HG03460 (cell line): ENCODE measurements at regions not wholly inside any gene's neighbourhood (a gene's known extent, or its start where the extent isn't known, plus 50 kb on each side); places are given as distances from the start of the nearest gene placed in this dataset.

Experiments used
- ATAC-seq: cut with Tn5 transposase; IDR thresholded peaks from one replicate; pipeline ENCODE4 v1.9.1; 2021; ENCODE audit not compliant: unreplicated experiment

DNA sequence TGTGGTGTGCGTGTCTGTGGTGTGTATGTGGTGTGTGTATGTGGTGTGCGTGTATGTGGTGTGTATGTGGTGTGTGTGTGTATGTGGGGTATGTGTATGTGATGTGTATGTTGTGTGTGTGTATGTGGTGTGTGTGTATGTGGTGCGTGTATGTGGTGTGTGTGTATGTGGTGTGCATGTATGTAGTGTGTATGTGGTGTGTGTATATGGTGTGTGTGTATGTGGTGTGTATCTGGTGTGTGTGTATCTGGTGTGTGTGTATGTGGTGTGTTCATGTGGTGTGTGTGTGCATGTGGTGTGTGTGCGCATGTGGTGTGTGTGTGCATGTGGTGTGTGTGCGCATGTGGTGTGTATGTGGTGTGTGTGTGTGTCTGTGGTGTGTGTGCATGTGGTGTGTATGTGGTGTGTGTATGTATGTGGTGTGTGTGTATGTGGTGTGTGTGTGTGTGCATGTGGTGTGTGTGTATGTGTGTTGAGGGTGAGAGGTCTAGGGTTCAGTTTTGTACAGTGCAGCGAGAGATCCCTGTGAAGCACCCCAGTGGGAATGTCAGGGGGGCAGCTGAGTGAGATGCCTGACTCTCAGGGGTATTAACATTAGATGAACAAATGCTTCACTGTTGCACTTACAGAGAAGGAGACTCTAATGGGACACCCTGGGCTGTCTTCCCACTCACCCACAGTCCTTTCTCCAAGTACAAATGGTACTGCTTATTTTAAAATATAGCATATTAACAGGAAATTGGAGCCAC lies 61.3 kb upstream of the MEDAG start:
- no peak for ATAC-seq

DNA sequence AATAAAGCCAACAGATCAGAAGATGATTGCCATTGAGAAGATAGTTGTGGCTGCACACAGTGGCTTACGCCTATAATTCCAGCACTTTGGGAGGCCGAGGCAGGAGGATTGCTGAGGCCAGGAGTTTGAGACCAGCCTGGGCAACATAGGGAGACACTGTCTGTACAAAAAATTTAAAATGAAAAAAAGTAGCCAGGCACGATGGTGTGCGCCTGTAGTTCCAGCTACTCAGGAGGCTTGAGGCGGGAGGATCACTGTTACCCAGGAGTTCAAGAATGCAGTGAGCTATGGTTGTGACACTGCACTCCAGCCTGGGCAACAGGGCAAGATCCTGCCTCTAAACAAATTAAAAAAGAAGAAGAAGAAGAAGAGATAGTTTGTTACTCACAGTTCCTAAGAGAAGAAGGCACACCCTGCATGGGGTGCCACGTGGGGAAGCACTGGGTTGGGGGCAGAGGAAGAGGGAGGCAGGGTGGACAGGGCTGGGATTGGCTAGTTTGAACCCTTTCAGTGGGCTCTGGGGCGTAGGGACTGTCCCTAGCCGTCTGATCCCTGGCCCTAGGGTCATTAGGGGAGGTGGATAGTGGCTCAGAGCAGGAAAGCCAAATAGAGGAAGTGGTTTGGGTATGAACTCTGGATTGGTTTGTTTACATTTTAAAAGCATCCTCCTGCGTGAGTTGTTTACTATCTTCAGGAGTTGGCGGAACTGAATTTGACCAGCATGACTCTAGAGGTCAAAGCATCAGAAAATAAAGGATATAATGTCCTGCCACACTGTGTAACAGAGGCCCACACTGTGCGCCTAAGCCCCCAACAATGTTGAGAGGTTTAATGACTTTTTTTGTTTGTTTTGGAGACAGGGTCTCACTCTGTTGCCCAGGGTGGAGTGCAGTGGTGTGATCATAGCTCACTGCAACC lies 60.5 kb upstream of the MEDAG start:
- ATAC-seq, result no peak

DNA sequence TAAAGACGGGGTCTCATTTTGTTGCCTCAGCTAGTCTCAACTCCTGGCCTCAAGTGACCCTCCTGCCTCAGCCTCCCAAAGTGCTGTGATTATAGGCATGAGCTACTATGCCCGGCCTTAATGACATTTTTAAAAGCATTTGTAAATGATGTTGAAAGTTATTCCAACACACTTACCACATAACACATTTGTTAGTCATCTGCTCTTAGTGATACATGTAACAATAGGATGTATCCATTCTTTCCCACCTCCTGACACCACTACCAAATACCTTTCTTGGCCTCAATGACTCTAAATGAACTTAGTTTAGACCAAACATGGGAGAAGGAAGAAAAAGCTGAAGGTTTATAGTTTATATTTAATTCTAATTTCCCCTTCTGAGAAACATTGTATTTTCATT lies 59.8 kb upstream of the MEDAG start:
- ATAC-seq, result no peak

DNA sequence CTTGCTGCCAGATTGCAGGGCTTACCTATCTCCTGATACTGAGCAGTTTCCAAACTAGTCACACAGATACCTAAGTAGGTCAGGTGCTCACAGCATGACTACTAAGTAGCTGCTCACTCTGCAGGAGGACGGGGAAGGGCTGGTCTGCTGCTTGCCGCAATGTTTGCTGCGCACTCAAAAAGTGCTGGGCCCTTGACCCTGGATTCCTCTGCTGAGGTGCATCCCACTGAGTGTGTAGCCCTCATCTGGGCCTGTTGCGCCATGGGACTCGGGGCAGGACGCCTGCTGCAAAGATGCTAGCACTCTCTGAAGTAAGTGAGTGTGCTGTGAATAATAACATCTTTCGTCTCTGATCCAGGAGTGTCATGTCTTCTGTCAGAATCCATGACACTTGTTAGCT lies 59.2 kb upstream of the MEDAG start:
- ATAC-seq, result no peak

DNA sequence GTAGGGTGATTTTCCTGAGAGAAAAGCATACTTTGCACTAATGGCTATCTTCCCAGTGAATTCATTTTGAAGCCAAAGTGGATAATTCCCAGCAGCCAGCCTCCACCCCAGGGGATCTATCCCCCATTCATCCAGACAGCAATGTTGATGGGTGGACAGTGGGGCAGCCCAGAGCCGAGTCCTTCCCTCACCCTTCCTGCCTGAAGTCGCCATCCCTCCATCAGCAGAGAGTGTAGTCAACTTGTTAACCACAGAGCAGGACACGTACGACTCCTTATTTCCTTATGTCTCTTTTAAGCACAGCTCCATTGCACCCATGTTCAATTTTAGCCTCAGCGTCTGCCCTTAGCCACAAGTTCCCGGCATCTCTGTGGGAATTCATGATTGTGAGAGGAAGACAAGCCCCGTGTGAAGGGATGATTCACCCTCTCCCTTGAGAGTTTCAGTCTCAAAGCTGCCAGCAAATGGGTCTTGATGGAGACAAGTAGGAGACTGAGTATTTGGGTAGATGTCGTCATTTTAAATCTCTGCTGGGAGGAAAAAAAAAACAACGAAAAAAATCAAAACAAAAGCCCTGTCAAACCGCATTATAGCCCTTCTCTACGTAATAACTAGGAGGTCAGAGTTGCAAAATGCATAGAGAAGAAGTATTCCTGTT lies 58.3 kb upstream of the MEDAG start:
- no peak for ATAC-seq

DNA sequence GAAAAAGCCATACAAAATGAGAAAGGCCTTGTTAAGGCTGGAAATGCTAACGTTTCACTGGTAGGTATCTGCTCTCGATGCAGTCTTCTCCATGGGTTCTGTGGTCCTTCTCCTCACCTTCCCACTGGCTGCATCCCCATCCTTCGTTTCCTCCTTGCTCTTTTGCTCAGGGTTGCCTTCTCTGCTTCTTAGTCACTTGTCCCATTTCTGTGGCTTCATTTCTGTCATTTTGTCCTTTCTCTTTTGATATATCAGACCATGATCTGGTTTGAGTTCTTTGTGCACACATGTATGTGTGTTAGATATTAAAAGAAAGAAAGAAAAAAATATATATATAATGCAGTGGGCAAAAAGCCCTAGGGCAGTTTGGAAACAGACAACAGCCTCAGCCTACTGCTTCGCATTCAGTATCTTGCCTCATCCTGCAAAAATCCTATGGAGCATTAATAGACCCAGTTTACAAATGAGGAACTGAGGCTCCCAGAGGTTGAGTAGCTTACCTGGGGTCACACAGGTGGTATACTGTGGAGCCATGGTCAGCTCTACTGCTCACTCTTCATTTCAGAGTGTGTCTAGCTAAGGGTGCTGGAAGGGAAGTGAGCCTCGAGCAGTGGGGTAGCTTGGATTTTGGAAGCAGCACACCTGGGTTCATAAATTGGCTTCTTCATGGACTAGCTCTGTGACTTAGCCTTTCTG lies 57.6 kb upstream of the MEDAG start:
- no peak for ATAC-seq

DNA sequence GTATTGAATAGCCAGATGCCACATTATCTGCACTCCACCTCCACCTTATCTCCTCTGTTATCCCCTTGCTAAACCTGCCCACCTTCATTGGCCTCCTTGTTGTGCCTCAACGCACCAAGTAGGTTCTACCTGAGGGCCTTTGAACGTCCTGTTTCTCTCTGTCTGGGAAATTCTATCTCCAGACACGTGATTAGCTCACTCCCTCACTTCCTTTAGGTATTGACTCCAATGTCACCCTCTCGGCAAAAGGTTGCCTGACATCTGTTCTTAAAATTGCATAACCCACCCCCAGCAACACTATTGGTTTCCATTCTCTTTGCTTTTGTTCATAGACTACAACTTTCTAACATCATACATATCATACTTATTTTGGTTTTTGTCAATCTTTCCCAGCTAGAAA lies 56.5 kb upstream of the MEDAG start:
- no peak for ATAC-seq

DNA sequence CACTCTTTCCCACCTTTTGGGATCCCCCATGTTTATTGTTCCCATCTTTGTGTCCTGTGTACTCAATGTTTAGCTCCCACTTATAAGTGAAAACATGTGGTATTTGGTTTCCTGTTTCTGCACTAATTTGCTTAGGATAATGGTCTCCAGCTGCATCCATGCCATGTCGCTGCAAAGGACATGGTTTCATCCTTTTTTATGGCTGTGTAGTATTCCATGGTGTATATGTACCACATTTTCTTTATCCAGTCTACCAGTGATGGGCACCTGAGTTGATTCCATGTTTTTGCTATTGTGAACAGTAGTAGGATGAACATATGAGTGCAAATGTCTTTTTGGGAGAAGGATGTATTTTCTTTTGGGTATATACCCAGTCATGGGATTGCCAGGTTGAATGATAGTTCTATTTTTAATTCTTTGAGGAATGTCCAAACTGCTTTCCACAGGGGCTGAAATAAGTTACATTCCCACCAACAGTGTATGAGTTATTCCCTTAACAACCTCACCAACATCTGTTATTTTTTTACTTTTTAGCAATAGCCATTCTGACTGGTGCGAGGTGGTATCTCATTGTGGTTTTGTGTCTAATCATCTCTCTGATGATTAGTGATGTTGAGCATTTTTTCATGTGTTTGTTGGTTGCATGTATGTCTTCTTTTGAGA lies 55.7 kb upstream of the MEDAG start:
- no peak for ATAC-seq

DNA sequence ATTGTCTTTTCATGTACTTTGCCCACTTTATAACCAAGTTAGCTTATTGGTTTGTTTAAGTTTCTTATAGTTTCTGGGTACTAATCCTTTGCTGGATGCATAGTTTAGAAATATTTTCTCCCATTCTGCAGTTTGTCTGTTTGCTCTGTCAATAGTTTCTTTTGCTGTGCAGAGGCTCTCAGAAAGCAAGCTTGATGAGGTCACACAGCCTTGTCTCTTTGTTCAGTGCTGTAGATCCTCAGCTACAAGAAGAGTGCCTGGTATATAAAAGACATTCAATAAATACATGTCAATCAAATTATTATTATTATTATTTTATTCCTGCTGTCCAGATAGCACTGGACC lies 55.2 kb upstream of the MEDAG start:
- ATAC-seq, result no peak

DNA sequence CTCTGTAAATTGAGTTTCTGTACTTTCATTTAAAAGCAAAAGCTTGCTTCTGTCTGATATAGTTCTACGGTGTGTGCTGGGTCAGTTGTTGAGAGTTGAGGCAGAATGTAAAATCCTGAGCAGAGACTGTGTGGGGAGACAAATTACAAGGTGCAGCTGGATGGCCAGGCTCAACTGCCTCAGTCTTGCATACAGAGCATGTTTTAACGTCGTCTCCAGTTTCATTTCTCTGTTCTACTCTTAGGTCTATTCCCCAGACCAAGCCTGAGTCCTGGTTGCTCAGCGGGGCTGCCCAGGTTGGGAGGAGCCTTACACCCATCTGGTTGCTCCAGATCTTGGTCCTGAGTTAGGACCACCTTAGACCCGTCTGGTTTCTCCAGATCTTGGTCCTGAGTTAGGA lies 54.4 kb upstream of the MEDAG start:
- peak; percentile 67 for ATAC-seq

DNA sequence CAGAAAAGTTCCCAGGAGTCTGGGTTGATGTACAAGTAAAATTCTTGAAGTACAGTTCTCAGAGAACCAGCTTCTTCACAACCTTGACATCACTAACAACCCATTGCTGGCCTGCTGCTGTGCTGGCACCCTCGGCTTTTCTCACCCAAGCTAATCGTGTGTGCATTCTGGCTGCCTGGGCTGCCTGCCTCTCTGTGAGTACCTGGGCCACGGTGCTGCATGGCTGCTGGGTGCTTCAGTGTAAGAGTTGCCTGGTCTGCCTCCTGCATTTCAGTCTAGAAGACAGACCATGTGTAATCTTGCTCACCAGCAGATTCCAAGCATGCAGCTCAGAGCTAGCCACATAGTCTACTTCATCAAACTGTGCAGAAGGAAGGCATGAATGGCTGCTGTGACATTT lies 50.5 kb upstream of the MEDAG start:
- no peak for ATAC-seq

DNA sequence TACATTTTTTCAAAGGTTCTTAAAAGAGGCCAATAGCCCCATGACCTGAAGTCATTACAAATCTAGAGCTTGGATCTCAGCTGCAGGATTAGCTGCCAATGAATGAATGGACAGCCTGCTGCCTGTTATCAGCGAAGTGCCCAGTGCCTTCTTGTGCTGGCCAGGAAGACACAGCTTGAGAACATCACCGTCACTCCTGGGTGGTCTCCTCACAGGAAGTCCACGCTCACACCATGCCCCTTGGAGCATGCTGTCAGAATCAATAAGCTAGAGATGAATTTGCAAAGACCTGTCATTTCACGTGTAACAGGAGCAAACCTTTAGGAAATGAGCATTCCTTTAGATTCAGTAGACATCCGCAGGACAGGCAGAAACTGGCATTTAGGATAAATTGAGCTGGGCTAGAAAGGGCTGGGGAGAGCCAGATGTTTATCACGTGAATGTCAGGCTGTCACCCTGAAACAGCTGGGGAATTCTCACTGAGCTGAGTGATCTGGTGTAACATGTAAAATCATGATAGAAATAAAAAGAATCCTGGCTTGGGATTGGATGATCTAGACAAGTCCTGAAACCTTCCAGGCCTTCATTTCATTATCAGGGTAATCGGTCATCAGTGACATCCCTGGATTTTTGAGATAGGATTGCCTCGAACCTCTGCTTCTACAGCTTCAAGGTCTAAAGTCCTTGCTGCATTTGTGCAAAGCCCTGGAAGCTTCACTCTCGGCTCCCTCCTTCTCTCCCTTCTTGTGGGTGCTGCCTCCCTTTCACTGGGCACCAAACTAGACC lies 49.9 kb upstream of the MEDAG start:
- ATAC-seq, result no peak
